ENCODE measurements at regions not wholly inside any gene's neighbourhood (a gene's known extent, or its start where the extent isn't known, plus 50 kb on each side); places are given as distances from the start of the nearest gene placed in this dataset.

- no peak overlapping the region for H3K27ac ChIP-seq
- TF ChIP-seq ZFX (IDR thresholded peaks at IDR 0.05; ENCODE audit: borderline replicate concordance), result no peak
- TF ChIP-seq, protein P1, sequence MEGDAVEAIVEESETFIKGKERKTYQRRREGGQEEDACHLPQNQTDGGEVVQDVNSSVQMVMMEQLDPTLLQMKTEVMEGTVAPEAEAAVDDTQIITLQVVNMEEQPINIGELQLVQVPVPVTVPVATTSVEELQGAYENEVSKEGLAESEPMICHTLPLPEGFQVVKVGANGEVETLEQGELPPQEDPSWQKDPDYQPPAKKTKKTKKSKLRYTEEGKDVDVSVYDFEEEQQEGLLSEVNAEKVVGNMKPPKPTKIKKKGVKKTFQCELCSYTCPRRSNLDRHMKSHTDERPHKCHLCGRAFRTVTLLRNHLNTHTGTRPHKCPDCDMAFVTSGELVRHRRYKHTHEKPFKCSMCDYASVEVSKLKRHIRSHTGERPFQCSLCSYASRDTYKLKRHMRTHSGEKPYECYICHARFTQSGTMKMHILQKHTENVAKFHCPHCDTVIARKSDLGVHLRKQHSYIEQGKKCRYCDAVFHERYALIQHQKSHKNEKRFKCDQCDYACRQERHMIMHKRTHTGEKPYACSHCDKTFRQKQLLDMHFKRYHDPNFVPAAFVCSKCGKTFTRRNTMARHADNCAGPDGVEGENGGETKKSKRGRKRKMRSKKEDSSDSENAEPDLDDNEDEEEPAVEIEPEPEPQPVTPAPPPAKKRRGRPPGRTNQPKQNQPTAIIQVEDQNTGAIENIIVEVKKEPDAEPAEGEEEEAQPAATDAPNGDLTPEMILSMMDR (IDR thresholded peaks at IDR 0.05), result no peak
Measured at GRCh38 chr1:188931506-188931905, 1546.2 kb downstream of the BRINP3 start.

GRCh38 chr1:188937965-188938551 lies 1539.6 kb downstream of the BRINP3 start:
- no peak for TF ChIP-seq ZFX (IDR thresholded peaks at IDR 0.05; ENCODE audit: borderline replicate concordance)
- TF ChIP-seq, protein P1 (IDR thresholded peaks at IDR 0.05), result peak; percentile 40
- no peak overlapping the region for H3K27ac ChIP-seq

DNA sequence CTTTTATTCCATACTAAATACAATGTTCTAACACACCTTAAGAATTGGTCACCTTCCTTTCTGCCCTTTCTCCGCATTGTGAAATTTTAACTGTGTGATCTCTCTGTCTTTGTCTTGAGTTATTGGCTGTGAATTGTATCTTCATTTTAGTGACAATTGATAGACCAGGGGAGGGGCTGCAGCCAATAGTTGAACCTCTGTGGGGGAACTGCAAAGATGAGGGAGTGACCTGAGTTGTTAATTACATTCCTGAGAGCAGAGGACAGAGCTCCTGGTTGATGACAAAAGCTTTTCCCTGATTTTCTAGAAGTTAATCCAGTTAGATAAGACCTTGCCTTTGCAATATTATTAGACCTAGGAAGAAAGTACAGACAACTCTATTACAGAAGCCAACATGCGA lies 1535.7 kb downstream of the BRINP3 start:
- no peak overlapping the region for H3K27ac ChIP-seq
- TF ChIP-seq, protein P1 (IDR thresholded peaks at IDR 0.05), result no peak
- TF ChIP-seq ZFX (IDR thresholded peaks at IDR 0.05; ENCODE audit: borderline replicate concordance), result no peak

DNA sequence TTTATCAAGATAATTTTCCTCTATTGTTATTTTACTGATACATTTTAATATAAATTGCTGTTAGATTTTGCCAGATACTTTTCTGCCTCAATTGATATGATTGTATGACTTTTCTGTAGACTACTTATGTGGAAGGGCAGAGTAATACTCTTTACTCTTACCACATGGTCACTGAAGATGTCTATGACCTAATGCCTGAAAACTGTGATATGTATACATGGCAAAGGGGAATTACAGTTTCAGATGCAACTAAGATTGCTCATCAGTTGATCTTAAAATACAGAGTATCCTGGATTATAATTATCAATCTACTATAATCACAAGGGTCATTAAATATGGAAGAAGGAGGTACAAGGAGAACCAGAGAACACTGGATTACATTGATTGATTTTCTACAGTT lies 1528.0 kb downstream of the BRINP3 start:
- TF ChIP-seq ZFX (IDR thresholded peaks at IDR 0.05; ENCODE audit: borderline replicate concordance), result no peak
- TF ChIP-seq, protein P1 (IDR thresholded peaks at IDR 0.05), result no peak
- no peak overlapping the region for H3K27ac ChIP-seq

GRCh38 chr1:188958461-188959115 lies 1519.1 kb downstream of the BRINP3 start:
- TF ChIP-seq, protein P1 (IDR thresholded peaks at IDR 0.05), result peak; percentile 10; the same call in 1 of the 2 replicates
- TF ChIP-seq ZFX (IDR thresholded peaks at IDR 0.05; ENCODE audit: borderline replicate concordance), result no peak
- no peak overlapping the region for H3K27ac ChIP-seq

DNA sequence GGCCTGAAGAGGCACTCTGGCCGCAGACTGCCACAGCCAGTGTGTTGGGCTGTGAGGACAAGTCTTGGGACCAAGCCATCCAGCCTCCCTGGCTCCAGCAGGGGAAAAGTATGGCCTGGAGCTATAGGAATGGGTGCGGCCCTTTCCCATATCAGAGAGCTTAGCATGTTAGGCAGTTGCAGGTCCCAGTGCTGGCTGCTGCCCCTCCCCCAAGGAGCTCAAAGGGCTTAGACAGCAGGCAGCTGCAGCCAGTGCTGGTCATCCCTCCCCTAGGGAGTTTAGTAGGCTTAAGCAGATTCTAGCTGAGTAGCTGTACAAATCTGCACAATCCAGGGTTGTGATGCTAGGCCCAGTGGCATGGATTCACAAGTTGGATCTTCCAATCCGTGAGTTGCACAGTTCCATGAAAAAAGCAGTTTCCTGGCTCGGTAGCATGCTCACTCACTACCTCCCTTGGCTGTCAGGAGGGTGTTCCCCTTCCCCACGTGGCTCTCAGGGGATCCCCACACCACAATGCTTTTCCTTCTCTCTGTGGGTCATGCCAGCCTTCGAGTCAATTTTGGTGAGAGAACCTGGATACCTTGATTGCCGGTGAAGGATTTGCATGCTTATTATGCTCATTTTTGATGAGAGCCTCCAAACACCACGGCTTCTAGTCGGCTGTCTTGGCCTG lies 1490.8 kb downstream of the BRINP3 start:
- H3K27ac ChIP-seq, result no peak overlapping the region
- TF ChIP-seq ZFX (IDR thresholded peaks at IDR 0.05; ENCODE audit: borderline replicate concordance), result no peak
- TF ChIP-seq, protein P1 (IDR thresholded peaks at IDR 0.05), result no peak

GRCh38 chr1:188988589-188988988 lies 1489.1 kb downstream of the BRINP3 start:
- TF ChIP-seq, protein P1 (IDR thresholded peaks at IDR 0.05), result no peak
- TF ChIP-seq ZFX (IDR thresholded peaks at IDR 0.05; ENCODE audit: borderline replicate concordance), result no peak
- no peak overlapping the region for H3K27ac ChIP-seq

All from 22Rv1 (cell line).